HEK293 (cell line): ENCODE measurements at regions not wholly inside any gene's neighbourhood (a gene's known extent, or its start where the extent isn't known, plus 50 kb on each side); places are given as distances from the start of the nearest gene placed in this dataset.

Experiments
- CTCF ChIA-PET: fragments of 350-600 bp; formaldehyde crosslinking; extraction: SDS; loops from one replicate; lab custom pipeline; 2021; ENCODE audit warnings: antibody characterized with exemption; lab: Yijun Ruan, JAX
- POLR2A ChIA-PET: fragments of 300-600 bp; formaldehyde crosslinking; extraction: SDS; loops from one replicate; lab custom pipeline; 2020; ENCODE audit warnings: antibody characterized with exemption, inconsistent platforms; lab: Yijun Ruan, JAX
- H3K27ac ChIP-seq: fragments of 200-500 bp; sonication (Bioruptor generic); 2 replicates; pipeline ENCODE4 v1.5.1; 2014; ENCODE audit warnings: low read depth, low read length, control low read depth, inconsistent platforms; ENCODE audit errors: extremely low read depth
- H3K36me3 ChIP-seq, 2 experiments: fragments of 200-500 bp in 1 of 2; sonication (Bioruptor generic) in 1 of 2; 1 replicate in 1 of 2; 2 replicates in 1 of 2; pipeline ENCODE4 v1.5.1; 2014 to 2017; ENCODE audit warnings: inconsistent platforms in 2 of 2, low read length in 2 of 2; ENCODE audit not compliant: control insufficient read depth in 2 of 2, insufficient read depth in 1 of 2
- H3K4me1 ChIP-seq: fragments of 200-500 bp; sonication (Bioruptor generic); 2 replicates; pipeline ENCODE4 v1.5.1; 2014; ENCODE audit warnings: mild to moderate bottlenecking, low read length, inconsistent platforms; ENCODE audit not compliant: control insufficient read depth, insufficient read depth
- H3K4me3 ChIP-seq: 2 replicates; pipeline ENCODE4 v1.5.1; 2011; ENCODE audit warnings: low read depth, mild to moderate bottlenecking, control low read depth, low read length, moderate library complexity
- H3K9me3 ChIP-seq: fragments of 200-500 bp; sonication (Bioruptor generic); 2 replicates; pipeline ENCODE4 v1.5.1; 2014; ENCODE audit warnings: low read depth, low read length, inconsistent platforms; ENCODE audit not compliant: control insufficient read depth, insufficient read depth
- AEBP2 ChIP-seq: fragments of 450-650 bp; formaldehyde crosslinking; IDR thresholded peaks from 2 replicates; pipeline ENCODE4 v1.5.1; 2016; ENCODE audit warnings: missing biosample characterization, missing genetic modification characterization, borderline replicate concordance
- KLF7 ChIP-seq: fragments of 450-650 bp; formaldehyde crosslinking; IDR thresholded peaks from 2 replicates; pipeline ENCODE4 v1.5.1; 2016; ENCODE audit warnings: missing biosample characterization, missing genetic modification characterization, borderline replicate concordance
- ZBTB10 ChIP-seq: fragments of 450-650 bp; formaldehyde crosslinking; IDR thresholded peaks from 2 replicates; pipeline ENCODE4 v1.5.1; 2016; ENCODE audit warnings: missing biosample characterization, missing genetic modification characterization
- ZBTB20 ChIP-seq: fragments of 450-650 bp; formaldehyde crosslinking; IDR thresholded peaks from 2 replicates; pipeline ENCODE4 v1.5.1; 2016; ENCODE audit warnings: missing biosample characterization, missing genetic modification characterization
- ZBTB48 ChIP-seq: fragments of 450-650 bp; formaldehyde crosslinking; IDR thresholded peaks from 2 replicates; pipeline ENCODE4 v1.5.1; 2016; ENCODE audit warnings: missing biosample characterization, missing genetic modification characterization
- ZBTB6 ChIP-seq: fragments of 450-650 bp; formaldehyde crosslinking; IDR thresholded peaks from 2 replicates; pipeline ENCODE4 v1.5.1; 2017; ENCODE audit warnings: missing biosample characterization, missing genetic modification characterization
- ZFHX2 ChIP-seq: fragments of 450-650 bp; formaldehyde crosslinking; conservative IDR thresholded peaks from 2 replicates; pipeline ENCODE4 v1.5.1; 2016; ENCODE audit warnings: missing biosample characterization, missing genetic modification characterization
- ZIC2 ChIP-seq: fragments of 450-650 bp; formaldehyde crosslinking; IDR thresholded peaks from 2 replicates; pipeline ENCODE4 v1.5.1; 2016; ENCODE audit warnings: missing biosample characterization, missing genetic modification characterization
- ZNF148 ChIP-seq: fragments of 450-650 bp; formaldehyde crosslinking; IDR thresholded peaks from 2 replicates; pipeline ENCODE4 v1.5.0; 2017; ENCODE audit warnings: missing biosample characterization, missing genetic modification characterization, borderline replicate concordance
- ZNF16 ChIP-seq: fragments of 450-650 bp; formaldehyde crosslinking; IDR thresholded peaks from 2 replicates; pipeline ENCODE4 v1.5.1; 2016; ENCODE audit warnings: low read depth, missing biosample characterization, missing genetic modification characterization
- ZNF555 ChIP-seq: fragments of 450-650 bp; formaldehyde crosslinking; conservative IDR thresholded peaks from 2 replicates; pipeline ENCODE4 v1.5.1; 2017; ENCODE audit warnings: missing biosample characterization, mild to moderate bottlenecking, missing genetic modification characterization, inconsistent platforms
- ZNF571 ChIP-seq: fragments of 450-650 bp; formaldehyde crosslinking; IDR thresholded peaks from 2 replicates; pipeline ENCODE4 v1.5.0; 2017; ENCODE audit warnings: missing biosample characterization, missing genetic modification characterization
- ZNF626 ChIP-seq: fragments of 450-650 bp; sonication (Bioruptor Pico); formaldehyde crosslinking; IDR thresholded peaks from 2 replicates; pipeline ENCODE4 v1.5.1; 2018; ENCODE audit warnings: missing biosample characterization, missing genetic modification characterization, inconsistent platforms
- ZNF645 ChIP-seq: fragments of 450-650 bp; formaldehyde crosslinking; IDR thresholded peaks from 2 replicates; pipeline ENCODE4; 2016; ENCODE audit warnings: missing biosample characterization, missing genetic modification characterization
- ZNF660 ChIP-seq: fragments of 450-650 bp; IDR thresholded peaks from 2 replicates; pipeline ENCODE4 v1.5.1; 2018; ENCODE audit warnings: missing biosample characterization, mild to moderate bottlenecking, missing genetic modification characterization
- ZNF747 ChIP-seq: fragments of 450-650 bp; formaldehyde crosslinking; IDR thresholded peaks from 2 replicates; pipeline ENCODE4 v1.5.1; 2016; ENCODE audit warnings: missing biosample characterization, missing genetic modification characterization
- ZSCAN18 ChIP-seq: fragments of 450-650 bp; formaldehyde crosslinking; IDR thresholded peaks from 2 replicates; pipeline ENCODE4 v1.5.1; 2016; ENCODE audit warnings: missing biosample characterization, missing genetic modification characterization

- CTCF ChIA-PET = no interaction called here
- H3K4me3 ChIP-seq = no peak overlapping the region
- H3K27ac ChIP-seq = no peak overlapping the region
- H3K9me3 ChIP-seq = no peaks in the 10 kb centered on the region
- no peak for TF ChIP-seq ZNF626 (tag by site-specific recombination)
- no peak for TF ChIP-seq KLF7 (tag by site-specific recombination)
- no peak for TF ChIP-seq AEBP2 (tag by site-specific recombination)
- no peak for TF ChIP-seq ZNF148
- TF ChIP-seq ZBTB20 (tag by site-specific recombination) = no peak
- TF ChIP-seq ZBTB6 = no peak
- TF ChIP-seq ZNF16 (tag by site-specific recombination) = no peak
- TF ChIP-seq ZNF747 (tag by site-specific recombination) = no peak
- TF ChIP-seq ZBTB48 (tag by site-specific recombination) = no peak
- no peak for TF ChIP-seq ZNF660 (tag by site-specific recombination)
- no peak for TF ChIP-seq ZBTB10
- no peak for TF ChIP-seq ZNF571
- TF ChIP-seq ZSCAN18 (tag by site-specific recombination) = no peak
- no peak for TF ChIP-seq ZFHX2
- TF ChIP-seq ZNF555 = no peak
- H3K4me1 ChIP-seq = peaks cover 6% of the 10 kb centered on the region
- H3K36me3 ChIP-seq = peaks cover 0 to 20% of the 10 kb centered on the region in 2 experiments; a peak in 1 of 3 replicates
- POLR2A ChIA-PET = no interaction called here
Observed at GRCh38 chr3:72378287-72378686, 470.0 kb downstream of the SHQ1 start.

- ChIA-PET CTCF (no interaction called here), POLR2A (no interaction called here)
- peaks cover 6% of the 10 kb centered on the region for H3K4me1 ChIP-seq
Observed at GRCh38 chr3:72376956-72377710, 471.1 kb downstream of the SHQ1 start.

More at GRCh38 chr3:72376956-72377710, 471.1 kb downstream of the SHQ1 start:
- H3K27ac ChIP-seq = no peak overlapping the region
- peaks cover 0 to 20% of the 10 kb centered on the region in 2 experiments; a peak in 1 of 3 replicates for H3K36me3 ChIP-seq
- no peaks in the 10 kb centered on the region for H3K9me3 ChIP-seq
- TF ChIP-seq ZIC2 (tag by site-specific recombination) = peak; percentile 40; the same call in 1 of the 2 replicates
- no peak for TF ChIP-seq ZNF645
- no peak overlapping the region for H3K4me3 ChIP-seq
